Kidney tubule cell (primary cell): ENCODE measurements at regions not wholly inside any gene's neighbourhood (a gene's known extent, or its start where the extent isn't known, plus 50 kb on each side); places are given as distances from the start of the nearest gene placed in this dataset.
"Not testable (repeated sequence)": the region's sequence is repeated elsewhere in the genome, so short reads cannot be mapped to it uniquely, and the experiment has no call there.

Source experiments
- DNase-seq: peaks from one replicate; pipeline ENCODE4 v3.0.0-alpha.2; 2018; ENCODE audit warnings: low spot score

DNA sequence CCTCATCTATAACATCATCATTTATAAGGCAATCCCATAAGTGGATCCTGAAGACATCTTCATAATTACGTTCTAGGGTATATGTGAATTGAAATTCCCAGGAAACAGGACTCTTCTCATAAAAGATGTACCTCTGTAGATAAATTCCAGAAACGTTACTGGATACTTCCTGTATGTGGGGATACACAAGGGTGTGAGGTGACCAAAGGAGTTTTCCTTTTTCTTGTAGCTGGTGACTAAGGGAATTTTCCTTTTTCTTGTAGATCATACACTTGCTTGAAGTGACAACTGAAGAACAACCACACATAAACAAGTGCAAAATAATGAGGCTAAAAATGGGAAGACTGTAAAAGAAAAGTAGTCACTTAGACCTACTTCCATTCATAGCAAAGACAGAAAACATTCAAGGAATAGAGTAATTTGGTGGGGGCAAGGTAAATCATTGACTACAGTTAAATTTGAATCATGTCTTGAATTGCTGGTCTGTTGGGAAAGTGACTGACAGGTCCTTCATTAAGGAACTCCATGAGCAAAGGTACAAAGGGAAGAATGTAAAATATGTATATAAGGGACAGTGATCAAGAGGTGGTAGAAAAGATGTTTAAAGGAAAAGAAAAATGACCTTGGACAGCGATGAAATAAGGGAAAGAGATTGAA lies 53.2 kb upstream of the UBE2E3 start:
- peak; percentile 39 for DNase-seq

GRCh38 chr2:180925700-180926099 lies 54.7 kb upstream of the UBE2E3 start:
- no peak for DNase-seq

DNA sequence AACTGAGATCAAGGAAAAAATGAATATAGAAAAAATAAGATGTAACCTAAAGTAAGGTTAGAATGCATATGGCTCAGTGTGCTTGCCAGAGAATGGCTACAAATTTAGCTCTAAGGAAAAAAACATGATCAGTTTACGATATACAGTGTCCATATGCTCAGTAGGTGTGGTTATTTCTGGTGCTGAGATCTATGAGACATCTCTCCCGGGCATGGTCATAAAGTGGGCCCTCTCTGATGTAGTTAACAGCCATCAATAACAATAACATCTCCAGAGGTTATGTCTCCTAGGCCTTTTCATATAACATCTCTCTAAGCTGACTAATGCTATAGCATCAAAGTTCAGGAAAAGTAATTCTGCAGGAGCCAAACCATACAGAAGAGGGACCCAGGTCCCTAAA lies 56.3 kb upstream of the UBE2E3 start:
- no peak for DNase-seq

GRCh38 chr2:180910831-180911665 lies 69.4 kb upstream of the UBE2E3 start:
- peak; percentile 16 for DNase-seq

DNA sequence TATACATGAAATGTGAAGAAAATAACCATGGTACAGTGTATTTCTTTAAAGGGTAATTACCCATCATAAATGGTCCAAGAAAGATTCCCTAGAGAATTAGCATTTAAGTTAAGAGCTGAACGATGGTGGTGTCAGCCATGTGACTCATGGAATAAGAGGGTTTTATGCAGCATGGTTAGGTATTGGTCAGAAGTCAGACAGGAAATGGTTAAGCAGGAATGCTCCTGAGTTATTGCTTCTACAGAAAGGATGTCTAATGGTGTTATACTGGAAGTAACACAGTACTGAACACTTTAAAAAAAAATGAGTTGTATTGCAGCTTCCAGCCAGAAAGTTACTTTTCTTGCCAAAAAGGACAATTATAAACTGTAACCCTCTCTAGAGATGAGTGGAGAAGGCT lies 72.7 kb upstream of the UBE2E3 start:
- DNase-seq: peak; percentile 84

GRCh38 chr2:180905461-180905860 lies 74.9 kb upstream of the UBE2E3 start:
- no peak for DNase-seq

- no peak for DNase-seq
Measured at GRCh38 chr2:180905002-180905401, 75.4 kb upstream of the UBE2E3 start.

- no peak for DNase-seq
Measured at GRCh38 chr2:180901331-180901730, 79.1 kb upstream of the UBE2E3 start.

DNA sequence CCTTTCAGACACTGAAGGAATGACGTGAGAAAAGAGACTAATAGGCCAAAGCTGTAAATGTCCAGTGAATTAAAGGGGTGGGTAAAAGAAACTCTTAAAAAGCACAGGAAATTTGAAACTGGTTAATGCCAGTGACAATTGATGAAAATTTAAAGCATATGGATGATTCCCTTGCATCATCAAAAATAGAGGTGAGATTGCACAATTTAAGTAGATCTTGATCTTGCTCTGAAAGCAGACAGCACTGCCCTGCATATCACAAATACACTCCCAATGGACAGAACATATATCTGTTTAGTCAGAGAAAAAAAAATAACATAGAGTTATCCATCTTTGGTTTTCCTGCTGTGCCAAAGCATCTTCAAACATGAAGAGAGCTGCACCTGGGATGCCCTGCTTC lies 86.7 kb upstream of the UBE2E3 start:
- no peak for DNase-seq

DNA sequence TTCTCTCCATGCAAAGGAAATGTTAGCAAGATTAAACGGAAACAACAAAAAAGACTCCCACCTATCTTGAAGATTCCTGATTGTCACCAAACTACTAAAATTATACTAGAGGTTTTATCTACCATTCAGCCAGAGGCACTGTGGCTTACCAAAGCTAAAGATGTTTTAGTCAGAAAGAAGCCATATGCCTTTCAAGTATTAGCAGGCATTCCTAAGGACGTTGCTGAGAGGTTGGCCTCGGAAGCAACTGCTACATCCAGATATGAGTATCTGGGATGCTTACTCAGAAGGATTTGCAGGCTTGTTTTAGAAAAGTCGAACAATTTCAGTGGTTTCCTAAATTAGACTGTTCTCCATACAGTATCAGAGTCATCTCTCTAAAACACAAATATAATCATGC lies 88.3 kb upstream of the UBE2E3 start:
- no peak for DNase-seq

DNA sequence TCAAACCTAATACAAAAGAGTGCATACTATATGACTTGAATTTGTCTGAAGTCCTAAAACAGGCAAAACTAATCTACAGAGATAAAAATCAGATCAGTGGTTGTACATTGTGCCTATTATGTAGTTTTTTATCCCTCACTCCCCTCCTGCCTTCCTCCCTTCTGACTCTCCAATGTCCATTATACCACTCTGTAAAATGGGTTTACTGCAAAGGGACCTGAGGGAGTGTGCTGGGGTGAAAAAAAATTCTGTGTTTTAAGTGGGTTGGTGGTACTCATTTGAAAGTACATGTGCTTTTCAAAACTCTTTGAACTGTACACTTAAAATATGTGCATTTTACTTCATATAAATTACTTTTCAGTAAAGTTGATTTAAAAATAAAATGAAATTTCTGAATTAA lies 89.0 kb upstream of the UBE2E3 start:
- no peak for DNase-seq

DNA sequence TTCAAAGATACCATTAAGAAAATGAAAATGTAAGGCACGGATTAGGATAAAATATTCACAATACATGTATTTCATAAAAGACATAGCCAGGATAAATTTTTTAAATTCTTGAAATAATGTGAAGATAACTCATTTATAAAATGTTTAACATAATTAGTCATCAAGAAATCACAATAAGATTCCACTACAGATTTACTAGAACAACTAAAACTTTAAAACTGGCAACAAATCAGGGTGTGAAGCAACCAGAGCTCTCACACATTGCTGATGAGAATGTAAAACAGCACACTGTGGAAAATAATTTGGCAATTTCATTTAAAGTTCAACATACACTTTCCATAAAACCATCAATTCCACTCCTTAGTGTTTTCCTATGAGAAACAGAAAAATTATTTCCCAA lies 89.6 kb upstream of the UBE2E3 start:
- DNase-seq: no peak

DNA sequence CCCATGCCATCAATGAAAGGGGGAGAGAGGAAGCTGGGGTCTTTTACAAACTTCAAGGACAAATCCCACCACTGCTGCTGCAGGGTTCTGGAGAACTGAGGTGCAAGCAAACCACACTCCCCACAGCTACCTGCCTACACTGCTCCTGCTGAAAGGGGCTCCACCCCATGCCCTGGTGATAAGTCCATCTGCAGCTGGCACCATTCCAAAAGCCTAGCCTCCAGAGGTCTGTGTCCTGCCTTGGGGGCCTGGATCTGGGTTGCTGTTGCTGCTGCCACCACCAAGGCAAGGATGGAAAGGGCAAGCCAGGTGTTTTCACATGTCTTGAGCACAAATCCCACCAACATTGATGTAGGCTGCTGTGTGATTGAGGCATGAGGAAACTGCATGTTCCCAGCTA lies 97.4 kb upstream of the UBE2E3 start:
- DNase-seq: no peak

- no peak for DNase-seq
Measured at GRCh38 chr2:180876506-180876905, 103.9 kb upstream of the UBE2E3 start.

DNA sequence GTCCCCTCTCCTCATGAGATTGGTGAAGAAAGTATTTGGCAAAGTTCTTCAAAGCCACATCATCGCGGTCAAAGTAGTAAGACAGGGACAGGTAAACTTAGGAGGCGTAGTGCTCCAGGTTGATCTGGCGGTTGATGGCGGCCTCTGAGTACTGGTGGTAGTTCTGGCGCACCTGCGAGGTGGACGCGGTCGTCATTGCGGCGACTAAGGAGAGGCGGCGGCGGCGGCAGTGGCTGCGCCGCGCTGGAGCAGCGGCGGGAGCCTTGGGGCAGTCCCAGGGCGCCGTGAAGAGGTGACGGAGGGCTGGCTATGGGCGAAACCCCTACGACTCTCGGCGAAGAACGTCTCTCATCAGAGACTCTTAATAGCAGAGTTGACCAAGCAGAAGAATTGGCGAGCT lies 107.2 kb upstream of the UBE2E3 start:
- DNase-seq: no peak

- not testable (repeated sequence) for DNase-seq
Measured at GRCh38 chr2:180872781-180873180, 107.6 kb upstream of the UBE2E3 start.

GRCh38 chr2:180872255-180872654 lies 108.2 kb upstream of the UBE2E3 start:
- DNase-seq: peak; percentile 13

GRCh38 chr2:180871649-180872048 lies 108.8 kb upstream of the UBE2E3 start:
- DNase-seq: no peak

DNA sequence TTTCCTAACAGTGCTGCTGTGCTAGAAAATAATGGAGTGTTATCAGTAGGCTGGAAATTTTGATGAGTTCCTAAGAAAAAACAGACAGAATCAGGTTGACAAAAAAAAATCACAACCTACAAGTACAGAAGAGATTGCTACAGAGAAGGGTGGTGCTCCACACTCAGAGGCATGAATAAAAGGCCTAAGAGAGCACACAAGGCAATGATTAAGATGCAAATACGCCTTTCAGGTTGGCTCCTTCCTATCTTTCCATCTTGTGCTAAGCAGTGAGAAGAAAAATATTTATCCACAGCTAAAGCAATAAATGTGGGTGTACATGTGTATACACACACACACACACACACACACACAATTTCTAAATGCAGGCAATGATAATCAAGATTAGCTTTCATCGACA lies 130.6 kb upstream of the UBE2E3 start:
- DNase-seq: no peak

- no peak for DNase-seq
Measured at GRCh38 chr2:180848393-180848792, 132.0 kb upstream of the UBE2E3 start.

DNA sequence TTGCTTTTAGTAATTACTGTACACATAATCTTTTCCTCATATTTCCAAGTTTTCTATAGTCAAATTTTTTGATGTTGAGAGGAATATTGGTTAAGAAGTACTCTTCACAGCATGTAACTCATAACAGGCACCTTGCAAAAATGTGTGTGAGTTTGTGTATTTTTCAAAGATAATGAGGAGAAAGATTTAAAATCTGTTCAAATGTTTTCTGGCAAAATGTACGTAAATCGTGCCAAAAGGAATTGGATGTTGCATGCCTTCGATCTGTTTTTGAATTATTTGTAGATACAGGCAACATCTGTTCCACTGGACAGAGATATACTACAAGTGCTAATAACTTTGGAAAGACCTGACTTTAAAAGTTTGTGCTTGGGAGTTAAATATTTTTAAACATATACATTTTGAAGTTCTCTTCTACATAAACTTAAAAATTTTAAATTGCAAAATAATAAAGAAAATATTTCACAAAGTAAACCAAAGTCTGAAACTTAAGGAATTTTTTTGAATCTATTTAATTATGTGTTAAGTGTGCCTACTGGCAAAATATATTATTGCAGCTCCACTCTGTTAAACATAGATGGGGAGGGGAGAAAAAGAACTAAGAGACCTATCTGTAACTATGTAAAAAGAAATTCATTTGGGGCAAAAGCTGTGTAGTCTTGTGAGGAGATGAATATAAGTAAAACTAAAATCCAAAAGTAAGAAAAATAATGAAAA lies 133.5 kb upstream of the UBE2E3 start:
- no peak for DNase-seq

DNA sequence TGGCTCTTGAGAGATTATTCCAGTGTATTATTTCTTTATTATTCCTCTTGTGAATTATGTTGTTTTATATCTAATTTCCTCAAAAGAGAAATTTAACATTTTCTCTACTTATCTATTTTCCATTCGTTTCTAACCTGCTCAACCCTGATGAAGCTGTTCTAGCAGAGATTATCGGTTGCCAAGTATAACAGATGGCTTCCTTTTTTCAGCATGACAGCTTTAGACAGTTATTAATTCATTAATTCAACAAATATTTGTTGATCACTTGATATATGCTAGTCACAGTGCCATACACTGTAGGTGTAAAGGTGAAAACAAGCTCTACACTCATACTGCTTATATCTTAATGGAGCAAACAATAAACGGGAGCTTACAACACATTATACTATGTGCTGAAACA lies 137.9 kb upstream of the UBE2E3 start:
- no peak for DNase-seq

DNA sequence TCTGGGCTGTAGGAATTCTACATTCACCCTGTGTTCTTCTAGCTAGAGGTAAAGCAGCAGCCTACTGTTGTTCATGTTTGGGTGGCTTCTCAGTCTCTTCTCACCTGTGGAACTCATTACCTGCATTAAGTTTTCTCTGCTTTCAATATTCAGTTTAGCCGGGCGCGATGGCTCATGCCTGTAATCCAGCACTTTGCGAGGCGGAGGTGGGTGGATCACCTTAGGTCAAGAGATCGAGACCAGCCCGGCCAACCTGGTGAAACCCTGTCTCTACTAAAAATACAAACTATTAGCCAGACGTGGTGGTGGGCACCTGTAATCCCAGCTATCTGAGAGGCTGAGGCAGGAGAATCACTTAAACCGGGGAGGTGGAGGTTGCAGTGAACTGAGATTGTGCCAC lies 139.8 kb upstream of the UBE2E3 start:
- DNase-seq: no peak
